ENCODE measurements at regions not wholly inside any gene's neighbourhood (a gene's known extent, or its start where the extent isn't known, plus 50 kb on each side); places are given as distances from the start of the nearest gene placed in this dataset. TPM values are rescaled to one million over a fixed set of nuclear protein-coding genes. Genes with fewer than 3 reads are reported as not detected.

DNA sequence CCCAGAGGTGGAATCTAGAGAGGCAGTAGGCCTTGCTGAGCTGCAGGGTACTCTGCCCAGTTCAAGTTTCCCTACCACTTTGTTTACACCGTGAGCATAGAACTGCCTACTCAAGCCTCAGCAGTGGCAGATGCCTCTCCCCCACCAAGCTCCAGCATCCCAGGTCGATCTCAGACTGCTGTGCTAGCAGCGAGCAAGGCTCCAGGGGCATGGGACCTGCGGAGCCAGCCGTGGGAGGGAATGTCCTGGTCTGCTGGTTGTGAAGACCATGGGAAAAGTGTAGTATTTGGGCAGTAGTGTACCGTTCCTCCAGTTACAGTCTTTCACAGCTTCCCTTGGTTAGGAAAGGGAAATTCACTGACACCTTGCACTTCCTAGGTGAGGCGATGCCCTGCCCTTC lies 50.6 kb upstream of the FSIP2 start:
- DNase-seq (ENCODE audit: low read depth), result no peak
- TF ChIP-seq CTCF (IDR thresholded peaks at IDR 0.05; ENCODE audit: insufficient read depth, low read depth, low read length), result no peak
- no peak overlapping the region for H3K4me3 ChIP-seq (ENCODE audit: low read depth, low read length)

Small RNA genes in the stretch of these regions (small RNA-seq; reads per million reads assigned to genes)
- not detected for gene RF00096

Data from fibroblast of villous mesenchyme (primary cell).